ENCODE measurements at regions not wholly inside any gene's neighbourhood (a gene's known extent, or its start where the extent isn't known, plus 50 kb on each side); places are given as distances from the start of the nearest gene placed in this dataset.

- no peaks in the 10 kb centered on the region for H3K36me3 ChIP-seq (ENCODE audit: insufficient read depth, low read length)
Measured at GRCh38 chr13:59259165-59260000, 904.3 kb downstream of the DIAPH3 start.

GRCh38 chr13:59261928-59262488 is 901.7 kb downstream of the DIAPH3 start:
- Histone ChIP-seq H3K27me3 (ENCODE audit: control insufficient read depth, insufficient read depth, low read length) (no peaks in the 10 kb centered on the region), H3K9ac (ENCODE audit: low read depth, low read length) (no peak overlapping the region), H3K4me3 (ENCODE audit: low read length) (no peak overlapping the region), H3K9me3 (replicated peaks; ENCODE audit: low read length) (no peaks in the 10 kb centered on the region), H3K36me3 (ENCODE audit: insufficient read depth, low read length) (no peaks in the 10 kb centered on the region), H3K4me2 (ENCODE audit: low read length) (no peak overlapping the region), H3K4me1 (ENCODE audit: control insufficient read depth, insufficient read depth, low read length) (no peaks in the 10 kb centered on the region)

More at GRCh38 chr13:59259165-59260000, 904.3 kb downstream of the DIAPH3 start:
- Histone ChIP-seq H3K9me3 (replicated peaks; ENCODE audit: low read length) (no peaks in the 10 kb centered on the region), H3K4me1 (ENCODE audit: control insufficient read depth, insufficient read depth, low read length) (no peaks in the 10 kb centered on the region), H3K9ac (ENCODE audit: low read depth, low read length) (no peak overlapping the region), H3K27me3 (ENCODE audit: control insufficient read depth, insufficient read depth, low read length) (no peaks in the 10 kb centered on the region), H3K4me3 (ENCODE audit: low read length) (no peak overlapping the region), H3K4me2 (ENCODE audit: low read length) (no peak overlapping the region)

- H3K9ac ChIP-seq (ENCODE audit: low read depth, low read length), result no peak overlapping the region
- H3K4me2 ChIP-seq (ENCODE audit: low read length), result no peak overlapping the region
- no peaks in the 10 kb centered on the region for H3K27me3 ChIP-seq (ENCODE audit: control insufficient read depth, insufficient read depth, low read length)
- H3K36me3 ChIP-seq (ENCODE audit: insufficient read depth, low read length), result no peaks in the 10 kb centered on the region
- no peak overlapping the region for H3K4me3 ChIP-seq (ENCODE audit: low read length)
- H3K4me1 ChIP-seq (ENCODE audit: control insufficient read depth, insufficient read depth, low read length), result no peaks in the 10 kb centered on the region
- no peaks in the 10 kb centered on the region for H3K9me3 ChIP-seq (replicated peaks; ENCODE audit: low read length)
Measured at GRCh38 chr13:59263531-59263930, 900.2 kb downstream of the DIAPH3 start.

GRCh38 chr13:59266478-59267063 is 897.2 kb downstream of the DIAPH3 start:
- Histone ChIP-seq H3K4me1 (ENCODE audit: control insufficient read depth, insufficient read depth, low read length) (no peaks in the 10 kb centered on the region), H3K9me3 (replicated peaks; ENCODE audit: low read length) (no peaks in the 10 kb centered on the region), H3K36me3 (ENCODE audit: insufficient read depth, low read length) (no peaks in the 10 kb centered on the region), H3K27me3 (ENCODE audit: control insufficient read depth, insufficient read depth, low read length) (no peaks in the 10 kb centered on the region), H3K4me2 (ENCODE audit: low read length) (no peak overlapping the region), H3K4me3 (ENCODE audit: low read length) (no peak overlapping the region), H3K9ac (ENCODE audit: low read depth, low read length) (no peak overlapping the region)

GRCh38 chr13:59269476-59269875 is 894.3 kb downstream of the DIAPH3 start:
- no peaks in the 10 kb centered on the region for H3K36me3 ChIP-seq (ENCODE audit: insufficient read depth, low read length)
- H3K27me3 ChIP-seq (ENCODE audit: control insufficient read depth, insufficient read depth, low read length), result no peaks in the 10 kb centered on the region
- H3K4me3 ChIP-seq (ENCODE audit: low read length), result no peak overlapping the region
- H3K9me3 ChIP-seq (replicated peaks; ENCODE audit: low read length), result no peaks in the 10 kb centered on the region
- H3K4me1 ChIP-seq (ENCODE audit: control insufficient read depth, insufficient read depth, low read length), result no peaks in the 10 kb centered on the region
- H3K9ac ChIP-seq (ENCODE audit: low read depth, low read length), result no peak overlapping the region
- H3K4me2 ChIP-seq (ENCODE audit: low read length), result no peak overlapping the region

GRCh38 chr13:59270327-59270726 is 893.4 kb downstream of the DIAPH3 start:
- Histone ChIP-seq H3K9ac (ENCODE audit: low read depth, low read length) (no peak overlapping the region), H3K4me3 (ENCODE audit: low read length) (no peak overlapping the region), H3K9me3 (replicated peaks; ENCODE audit: low read length) (no peaks in the 10 kb centered on the region), H3K36me3 (ENCODE audit: insufficient read depth, low read length) (no peaks in the 10 kb centered on the region), H3K4me1 (ENCODE audit: control insufficient read depth, insufficient read depth, low read length) (no peaks in the 10 kb centered on the region), H3K4me2 (ENCODE audit: low read length) (no peak overlapping the region), H3K27me3 (ENCODE audit: control insufficient read depth, insufficient read depth, low read length) (no peaks in the 10 kb centered on the region)

GRCh38 chr13:59274958-59275727 is 888.6 kb downstream of the DIAPH3 start:
- H3K36me3 ChIP-seq (ENCODE audit: insufficient read depth, low read length), result no peaks in the 10 kb centered on the region
- H3K4me2 ChIP-seq (ENCODE audit: low read length), result no peak overlapping the region
- no peaks in the 10 kb centered on the region for H3K27me3 ChIP-seq (ENCODE audit: control insufficient read depth, insufficient read depth, low read length)
- no peak overlapping the region for H3K4me3 ChIP-seq (ENCODE audit: low read length)
- H3K4me1 ChIP-seq (ENCODE audit: control insufficient read depth, insufficient read depth, low read length), result no peaks in the 10 kb centered on the region
- H3K9ac ChIP-seq (ENCODE audit: low read depth, low read length), result no peak overlapping the region
- H3K9me3 ChIP-seq (replicated peaks; ENCODE audit: low read length), result no peaks in the 10 kb centered on the region

GRCh38 chr13:59276436-59276835 is 887.3 kb downstream of the DIAPH3 start:
- no peaks in the 10 kb centered on the region for H3K36me3 ChIP-seq (ENCODE audit: insufficient read depth, low read length)
- no peaks in the 10 kb centered on the region for H3K27me3 ChIP-seq (ENCODE audit: control insufficient read depth, insufficient read depth, low read length)
- H3K4me2 ChIP-seq (ENCODE audit: low read length), result no peak overlapping the region
- no peak overlapping the region for H3K4me3 ChIP-seq (ENCODE audit: low read length)
- H3K4me1 ChIP-seq (ENCODE audit: control insufficient read depth, insufficient read depth, low read length), result no peaks in the 10 kb centered on the region
- no peaks in the 10 kb centered on the region for H3K9me3 ChIP-seq (replicated peaks; ENCODE audit: low read length)
- no peak overlapping the region for H3K9ac ChIP-seq (ENCODE audit: low read depth, low read length)

- H3K9ac ChIP-seq (ENCODE audit: low read depth, low read length), result no peak overlapping the region
- no peak overlapping the region for H3K4me2 ChIP-seq (ENCODE audit: low read length)
- no peaks in the 10 kb centered on the region for H3K4me1 ChIP-seq (ENCODE audit: control insufficient read depth, insufficient read depth, low read length)
- H3K27me3 ChIP-seq (ENCODE audit: control insufficient read depth, insufficient read depth, low read length), result no peaks in the 10 kb centered on the region
- H3K9me3 ChIP-seq (replicated peaks; ENCODE audit: low read length), result no peaks in the 10 kb centered on the region
- H3K36me3 ChIP-seq (ENCODE audit: insufficient read depth, low read length), result no peaks in the 10 kb centered on the region
- H3K4me3 ChIP-seq (ENCODE audit: low read length), result no peak overlapping the region
Measured at GRCh38 chr13:59277106-59277505, 886.6 kb downstream of the DIAPH3 start.

- Histone ChIP-seq H3K4me2 (ENCODE audit: low read length) (no peak overlapping the region), H3K9me3 (replicated peaks; ENCODE audit: low read length) (no peaks in the 10 kb centered on the region), H3K4me3 (ENCODE audit: low read length) (no peak overlapping the region), H3K9ac (ENCODE audit: low read depth, low read length) (no peak overlapping the region), H3K36me3 (ENCODE audit: insufficient read depth, low read length) (no peaks in the 10 kb centered on the region), H3K4me1 (ENCODE audit: control insufficient read depth, insufficient read depth, low read length) (no peaks in the 10 kb centered on the region), H3K27me3 (ENCODE audit: control insufficient read depth, insufficient read depth, low read length) (no peaks in the 10 kb centered on the region)
Measured at GRCh38 chr13:59279028-59279427, 884.7 kb downstream of the DIAPH3 start.

GRCh38 chr13:59279576-59279975 is 884.2 kb downstream of the DIAPH3 start:
- H3K9ac ChIP-seq (ENCODE audit: low read depth, low read length), result no peak overlapping the region
- no peak overlapping the region for H3K4me2 ChIP-seq (ENCODE audit: low read length)
- no peaks in the 10 kb centered on the region for H3K9me3 ChIP-seq (replicated peaks; ENCODE audit: low read length)
- no peak overlapping the region for H3K4me3 ChIP-seq (ENCODE audit: low read length)
- no peaks in the 10 kb centered on the region for H3K27me3 ChIP-seq (ENCODE audit: control insufficient read depth, insufficient read depth, low read length)
- H3K4me1 ChIP-seq (ENCODE audit: control insufficient read depth, insufficient read depth, low read length), result no peaks in the 10 kb centered on the region
- no peaks in the 10 kb centered on the region for H3K36me3 ChIP-seq (ENCODE audit: insufficient read depth, low read length)
